HG02970 (cell line): ENCODE measurements at regions not wholly inside any gene's neighbourhood (a gene's known extent, or its start where the extent isn't known, plus 50 kb on each side); places are given as distances from the start of the nearest gene placed in this dataset.

ENCODE experiments used
- ATAC-seq: cut with Tn5 transposase; IDR thresholded peaks from one replicate; pipeline ENCODE4 v1.9.1; 2021; ENCODE audit warnings: mild to moderate bottlenecking, moderate library complexity, moderate number of reproducible peaks; ENCODE audit not compliant: unreplicated experiment, low FRiP score

DNA sequence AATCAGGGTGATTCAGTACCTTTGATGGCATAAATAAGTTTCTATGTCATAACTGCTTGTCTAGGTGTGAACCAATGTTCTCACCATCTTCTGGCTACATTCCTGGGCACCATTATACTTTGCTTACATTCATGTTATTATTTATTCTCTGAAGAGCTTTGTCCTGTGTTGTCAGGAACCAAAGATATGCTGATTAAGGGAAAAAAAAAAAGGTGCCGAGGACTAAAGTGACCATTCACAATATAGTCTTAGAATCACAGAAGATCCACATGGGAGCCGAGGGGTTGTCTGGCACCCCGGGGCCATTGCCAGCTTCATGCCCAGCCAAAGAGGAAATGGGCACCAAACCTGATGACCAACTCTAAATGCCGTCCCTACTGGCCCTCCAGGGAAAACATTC is 329.2 kb upstream of the NFE2L3 start:
- ATAC-seq = no peak

DNA sequence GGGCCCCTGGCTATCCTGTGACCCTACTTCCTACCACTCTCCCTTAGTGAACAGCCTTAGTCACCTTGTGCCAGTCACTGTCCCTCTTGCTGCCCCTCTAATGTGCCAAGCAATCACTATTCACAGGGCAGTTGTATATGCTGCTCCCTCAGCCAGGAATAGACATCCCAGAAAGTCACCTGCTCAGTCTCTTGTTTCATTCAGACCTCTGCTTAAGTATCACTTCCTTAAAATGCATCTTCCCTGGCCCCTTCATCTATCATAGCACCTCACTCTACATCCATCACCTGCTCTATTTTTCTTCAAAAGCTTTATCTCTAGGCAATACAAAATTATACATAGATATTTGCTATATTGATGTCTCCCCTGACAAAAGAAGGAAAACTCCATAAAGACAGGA is 328.4 kb upstream of the NFE2L3 start:
- no peak for ATAC-seq

DNA sequence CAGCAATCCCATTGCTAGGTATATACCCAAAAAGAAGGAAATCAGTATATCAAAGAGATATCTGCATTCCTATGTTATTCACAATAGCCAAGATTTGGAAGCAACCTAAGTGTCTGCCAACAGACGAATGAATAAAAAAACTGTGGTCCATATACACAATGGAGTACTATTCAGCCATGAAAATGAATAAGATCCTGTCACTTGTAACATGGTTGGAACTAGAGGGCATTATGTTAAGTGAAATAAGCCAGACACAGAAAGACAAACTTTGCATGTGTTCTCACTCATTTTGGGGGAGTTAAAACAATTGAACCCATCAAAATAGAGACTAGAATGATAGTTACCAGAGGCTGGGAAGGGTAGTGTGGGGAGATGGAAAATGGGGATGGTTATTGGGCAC is 323.5 kb upstream of the NFE2L3 start:
- ATAC-seq = no peak

DNA sequence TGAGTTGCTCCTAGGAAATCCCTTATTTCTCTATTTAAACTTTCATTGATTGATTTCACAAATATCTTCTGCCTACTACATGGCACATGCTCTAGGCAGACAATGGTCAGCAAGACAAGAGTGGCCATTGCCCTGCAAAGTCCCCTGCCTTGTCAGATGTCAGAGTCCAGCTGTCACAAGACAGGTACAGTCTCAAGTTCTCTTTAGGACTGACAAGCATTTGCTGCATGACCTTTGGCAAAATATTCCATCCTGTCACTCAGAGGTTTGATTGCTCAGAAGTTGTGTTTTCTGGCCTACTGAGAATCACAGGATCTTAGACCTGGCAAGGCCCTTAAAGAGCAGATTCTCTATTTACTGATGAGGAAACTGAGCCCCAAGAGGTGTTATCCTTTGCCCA is 322.3 kb upstream of the NFE2L3 start:
- no peak for ATAC-seq

DNA sequence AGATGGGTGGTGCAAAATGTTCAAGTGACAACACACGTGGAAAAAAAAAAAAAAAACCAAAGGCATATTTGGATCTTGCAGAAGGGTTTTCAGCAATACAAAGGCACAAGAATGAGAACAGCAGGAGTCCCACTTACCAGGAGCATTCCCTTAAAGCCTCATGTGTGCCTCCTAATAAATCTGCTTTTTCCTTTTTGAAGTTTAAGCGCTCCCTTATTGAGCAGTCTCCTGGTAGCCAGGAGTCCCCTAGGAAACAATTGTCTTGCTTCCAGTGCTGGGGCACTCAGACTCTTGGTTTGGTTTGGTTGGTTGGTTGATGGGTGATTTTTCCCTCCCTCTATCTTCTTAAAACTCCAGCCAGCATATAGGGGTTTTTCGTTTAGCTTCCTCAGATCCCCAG is 321.8 kb upstream of the NFE2L3 start:
- no peak for ATAC-seq

DNA sequence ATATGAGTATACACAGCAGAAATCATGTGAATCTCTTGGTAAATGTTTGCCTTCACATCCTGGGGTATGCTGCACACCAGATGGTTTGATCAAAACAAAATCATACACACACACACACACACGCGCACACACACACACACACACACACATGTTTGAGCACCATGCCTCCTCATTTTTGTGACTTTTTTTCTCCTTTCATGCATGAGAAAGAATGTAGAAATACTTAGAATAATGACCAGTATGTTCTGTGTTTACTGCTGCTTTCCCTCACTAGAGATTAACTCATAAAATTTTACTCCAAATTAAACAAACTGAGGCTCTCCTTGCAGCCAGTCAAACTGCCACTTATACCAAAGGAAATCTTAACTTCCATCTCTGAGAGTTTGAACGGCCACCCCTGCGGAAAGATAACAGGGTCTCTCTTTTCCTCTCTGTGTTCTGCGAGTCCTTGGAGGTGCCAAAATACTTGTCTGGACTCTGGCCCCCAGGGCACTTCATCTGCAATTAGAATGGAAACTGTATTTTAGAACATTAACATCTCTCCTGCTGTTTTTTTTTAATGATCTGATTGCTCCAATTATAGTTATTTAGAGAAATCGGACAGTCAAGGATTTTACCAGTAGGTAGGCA is 320.8 kb upstream of the NFE2L3 start:
- no peak for ATAC-seq

DNA sequence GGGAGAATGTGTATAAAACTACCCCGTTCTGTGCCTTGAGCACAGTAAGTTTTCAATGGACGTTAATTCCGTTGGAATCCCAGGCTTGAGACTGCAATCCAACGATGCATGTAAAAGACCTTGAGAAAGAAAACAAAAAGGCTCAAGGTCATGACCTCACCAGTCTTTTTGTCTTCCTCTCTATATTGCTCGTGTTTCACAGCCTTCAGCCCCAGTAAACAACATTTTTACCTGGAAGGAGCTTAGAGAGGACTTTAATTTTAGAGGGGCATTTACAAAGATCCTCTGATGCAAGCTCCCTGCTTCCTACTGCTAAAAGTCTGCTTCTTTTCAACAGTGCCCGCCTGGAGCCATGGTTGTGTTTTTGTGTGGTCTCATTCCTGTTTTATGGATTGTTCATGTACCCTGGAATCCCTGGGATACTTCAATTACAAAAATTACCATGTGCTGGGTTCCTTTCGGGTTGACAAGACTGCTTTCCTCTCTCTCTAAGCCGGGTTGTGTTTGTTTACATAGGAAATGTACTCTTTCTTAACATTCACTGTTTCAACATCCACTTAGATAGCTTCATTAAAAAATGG is 320.1 kb upstream of the NFE2L3 start:
- no peak for ATAC-seq

DNA sequence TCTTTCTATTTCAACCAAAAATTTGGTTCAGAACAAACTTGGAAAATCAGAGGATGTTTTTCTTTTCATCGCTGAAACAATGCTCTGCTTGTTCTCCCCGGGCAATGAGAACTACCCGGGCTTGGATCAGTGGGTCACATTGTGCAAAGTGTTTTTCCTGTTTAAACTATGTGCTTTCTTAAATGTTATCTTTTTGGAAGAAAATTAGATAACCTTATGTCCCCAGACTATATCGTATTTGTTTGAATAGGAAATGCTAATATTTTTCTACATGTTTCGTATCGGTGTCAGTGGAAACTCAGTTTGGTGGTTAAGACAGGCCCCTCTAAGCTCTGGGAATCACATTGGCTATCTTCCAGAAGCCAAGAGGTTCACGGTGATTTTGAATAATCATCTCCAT is 319.5 kb upstream of the NFE2L3 start:
- ATAC-seq = no peak

DNA sequence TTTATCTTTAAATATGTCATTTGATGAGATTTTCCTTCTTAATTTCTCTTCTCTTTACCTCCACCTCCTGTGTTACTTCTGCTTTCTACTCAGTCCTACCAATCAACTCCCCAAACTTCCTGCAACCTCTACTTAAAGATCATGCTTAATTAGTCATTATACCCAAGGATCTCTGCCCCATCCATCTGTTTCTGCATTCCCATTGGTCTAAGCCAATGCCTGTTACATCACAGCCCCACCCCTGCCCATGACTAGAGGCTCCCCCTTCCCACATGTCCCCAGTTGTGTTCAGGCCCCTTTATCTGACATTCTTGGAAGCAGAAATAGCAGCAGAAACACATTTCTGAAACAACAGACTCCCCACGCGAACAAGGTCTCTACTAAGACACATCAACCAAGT is 319.1 kb upstream of the NFE2L3 start:
- ATAC-seq = no peak

DNA sequence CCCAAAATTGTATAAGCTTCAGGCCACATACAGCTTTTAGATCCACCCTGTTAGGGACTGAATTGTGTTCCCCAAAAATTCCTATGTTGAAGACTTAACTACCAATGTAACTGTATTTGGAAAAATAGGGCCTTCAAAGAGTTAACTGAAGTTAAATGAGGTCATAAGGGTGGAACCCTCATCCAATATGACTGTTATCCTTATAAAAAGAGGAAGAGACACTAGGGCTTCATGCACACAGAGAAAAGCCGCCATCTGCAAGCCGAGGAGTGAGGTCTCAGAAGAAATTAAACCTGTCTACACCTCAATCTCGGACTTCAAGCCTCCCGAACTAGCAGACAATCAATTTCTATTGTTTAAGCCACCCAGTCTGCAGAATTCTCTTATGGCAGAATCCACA is 317.9 kb upstream of the NFE2L3 start:
- no peak for ATAC-seq

DNA sequence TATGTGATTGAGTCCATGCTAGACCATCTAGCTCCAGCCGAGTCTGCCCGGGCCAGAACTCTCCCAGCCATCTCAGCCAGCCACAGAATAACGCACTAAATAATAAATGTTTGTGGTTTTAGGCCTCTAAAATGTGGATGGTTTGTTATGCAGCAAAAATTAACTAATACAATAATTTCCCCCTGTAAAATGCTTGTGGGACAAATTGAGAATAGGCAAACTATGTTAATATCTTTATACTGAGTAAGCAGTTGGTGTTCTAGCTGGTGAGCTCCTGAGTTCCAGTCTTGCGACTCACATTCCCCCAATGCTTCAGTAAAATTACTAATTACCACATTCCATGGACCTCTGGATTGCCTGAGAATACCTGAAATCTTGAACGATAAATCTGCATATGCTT is 316.8 kb upstream of the NFE2L3 start:
- ATAC-seq = no peak

DNA sequence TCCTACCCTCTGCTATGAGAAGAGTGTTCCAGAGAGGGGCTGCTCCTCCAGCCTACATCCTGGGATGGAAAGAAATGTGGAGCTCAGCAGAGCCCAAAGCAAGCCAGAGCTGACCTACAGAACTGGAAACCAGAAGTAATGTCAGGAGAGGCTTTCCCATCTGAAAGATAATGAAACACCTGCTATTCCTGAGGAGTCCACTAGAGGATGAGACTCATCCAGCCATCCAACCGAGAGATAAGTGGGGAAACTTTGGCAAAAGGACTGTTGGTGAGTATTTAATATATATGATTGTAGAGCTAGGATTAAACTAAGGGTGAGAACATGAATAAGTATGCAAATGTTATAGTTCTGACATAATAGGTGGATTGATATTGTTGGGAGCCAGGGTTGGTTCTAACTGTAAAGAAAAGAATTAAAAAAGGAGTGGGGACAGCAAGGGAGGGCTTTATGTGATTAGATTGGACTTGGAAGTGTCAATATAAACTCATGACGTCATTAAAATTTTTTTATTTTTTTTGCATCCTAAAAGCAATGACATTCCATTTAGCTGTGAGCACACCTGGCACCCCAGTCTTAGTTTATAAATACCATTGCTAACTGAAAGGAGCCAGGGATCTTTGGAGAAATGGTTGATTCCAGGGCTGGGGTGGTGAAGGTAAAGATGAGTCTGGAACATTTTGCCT is 312.8 kb upstream of the NFE2L3 start:
- ATAC-seq = no peak

DNA sequence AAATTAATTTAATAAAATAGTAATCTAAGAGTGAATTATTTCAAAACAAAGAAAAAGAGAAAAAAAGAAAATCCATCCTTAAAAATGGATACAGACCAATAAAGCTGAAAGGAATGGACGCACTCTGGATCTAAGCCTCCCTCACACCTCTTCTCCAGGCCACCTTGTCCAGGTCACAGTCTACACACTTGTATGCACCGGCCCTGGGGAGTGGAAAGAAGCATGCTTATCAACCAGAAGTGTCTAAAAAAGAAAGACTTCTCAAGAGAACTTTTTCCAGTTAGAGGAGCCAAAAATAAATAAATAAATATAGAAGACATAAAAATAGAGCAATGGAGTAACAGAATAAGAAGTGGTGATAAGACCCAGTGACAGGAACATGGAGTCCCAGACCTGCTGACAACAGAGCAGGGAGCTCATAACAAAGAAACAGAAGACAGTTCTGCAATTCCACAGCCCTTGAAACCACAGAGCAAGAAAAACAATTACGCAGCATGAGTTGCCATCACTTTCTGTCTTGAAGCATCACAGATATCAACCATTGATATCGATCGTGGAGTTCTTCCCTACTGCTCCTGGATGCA is 311.7 kb upstream of the NFE2L3 start:
- no peak for ATAC-seq

DNA sequence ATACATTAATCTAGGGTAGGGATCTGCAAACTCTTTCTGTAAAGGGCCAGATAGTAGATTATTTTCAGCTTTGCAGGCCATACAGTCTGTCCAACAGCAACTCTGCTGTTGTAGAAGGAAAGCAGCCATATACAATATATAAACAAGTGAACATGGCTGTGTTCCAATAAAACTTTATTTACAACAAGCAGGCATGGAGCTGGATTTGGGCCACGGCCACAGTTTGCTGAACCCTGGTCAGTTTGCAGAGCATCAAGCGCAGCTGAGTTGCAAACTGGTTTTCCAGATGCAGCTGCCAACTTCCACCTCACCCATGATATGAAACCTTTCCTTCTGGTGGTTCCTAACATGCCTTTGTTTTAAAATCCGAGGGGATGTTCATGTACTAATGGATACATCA is 310.4 kb upstream of the NFE2L3 start:
- no peak for ATAC-seq

DNA sequence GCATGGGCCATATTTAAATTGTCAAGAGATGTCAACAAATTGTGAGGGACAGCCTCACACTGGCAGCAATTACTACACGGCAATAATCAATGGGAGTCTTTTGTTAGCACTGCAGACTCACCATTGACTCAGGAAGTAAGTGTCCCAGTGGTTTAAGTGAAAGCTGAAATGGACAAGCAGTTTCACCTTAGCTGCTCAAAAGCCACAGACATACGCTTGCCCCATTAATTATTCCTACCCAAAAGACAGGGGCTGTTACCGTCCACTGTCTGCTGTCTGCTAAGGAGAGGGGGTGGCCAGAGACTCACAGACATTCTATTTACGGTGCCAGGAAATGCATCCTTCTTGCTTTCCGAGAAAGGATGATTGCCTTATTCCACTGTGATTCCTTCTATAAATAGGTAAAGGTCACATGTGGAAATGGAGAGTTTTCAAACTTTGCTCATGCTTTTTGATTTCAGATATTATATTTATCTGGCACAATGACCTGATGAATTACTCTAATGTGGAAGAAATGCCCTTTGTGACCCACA is 309.7 kb upstream of the NFE2L3 start:
- no peak for ATAC-seq

DNA sequence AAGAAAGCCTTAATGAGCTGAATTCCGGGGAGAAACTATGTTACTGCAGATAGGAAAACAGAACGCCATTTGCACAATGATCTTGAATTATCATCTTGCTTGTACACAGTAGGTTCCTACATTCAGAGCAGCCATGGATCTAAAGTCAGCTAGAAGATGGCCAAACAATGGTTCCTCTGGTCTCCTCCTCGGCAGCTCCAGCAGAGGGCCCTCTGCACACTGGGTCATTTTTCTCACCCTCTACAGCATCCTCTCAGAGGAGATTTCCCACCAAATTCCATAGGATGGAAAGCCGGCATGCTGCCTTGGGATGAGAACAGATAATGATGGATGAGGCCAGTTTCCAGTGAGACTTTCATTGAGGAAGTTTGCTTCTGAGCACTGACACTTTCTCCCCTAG is 308.5 kb upstream of the NFE2L3 start:
- no peak for ATAC-seq

DNA sequence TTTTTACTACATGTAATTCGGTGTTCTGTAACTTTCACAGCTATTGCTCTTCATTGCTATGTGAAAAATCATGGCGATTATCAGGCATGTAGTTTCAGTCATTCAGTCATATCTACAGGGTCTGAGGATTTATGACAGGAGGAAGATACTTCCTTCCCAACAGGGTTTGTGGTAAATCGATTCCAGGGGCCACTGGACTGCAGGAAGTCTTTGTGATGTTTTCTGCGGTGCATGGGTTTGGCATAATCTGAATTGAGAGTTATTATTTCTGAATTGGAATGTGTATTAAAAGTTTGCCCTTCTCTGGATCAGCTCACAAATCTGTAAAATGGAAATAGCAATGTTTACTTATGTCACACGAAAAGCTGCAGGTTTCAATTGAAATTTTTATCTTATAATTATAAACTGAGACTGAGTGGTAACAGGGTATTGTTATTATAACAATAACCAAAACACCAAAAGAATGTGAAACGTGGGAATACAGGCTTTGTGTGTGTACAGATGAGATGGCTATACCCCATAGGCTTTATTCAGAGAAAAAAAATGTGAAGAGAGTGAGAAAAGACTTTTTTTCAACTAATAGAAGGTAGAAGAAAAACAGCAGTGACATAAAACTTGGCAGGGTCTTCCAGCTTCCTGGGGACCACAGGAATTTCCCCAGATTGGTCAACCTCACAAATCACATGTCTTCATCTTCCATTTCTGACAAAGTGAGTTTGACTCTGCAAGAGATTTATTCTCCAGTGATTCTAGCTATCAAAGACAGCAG is 307.7 kb upstream of the NFE2L3 start:
- no peak for ATAC-seq

DNA sequence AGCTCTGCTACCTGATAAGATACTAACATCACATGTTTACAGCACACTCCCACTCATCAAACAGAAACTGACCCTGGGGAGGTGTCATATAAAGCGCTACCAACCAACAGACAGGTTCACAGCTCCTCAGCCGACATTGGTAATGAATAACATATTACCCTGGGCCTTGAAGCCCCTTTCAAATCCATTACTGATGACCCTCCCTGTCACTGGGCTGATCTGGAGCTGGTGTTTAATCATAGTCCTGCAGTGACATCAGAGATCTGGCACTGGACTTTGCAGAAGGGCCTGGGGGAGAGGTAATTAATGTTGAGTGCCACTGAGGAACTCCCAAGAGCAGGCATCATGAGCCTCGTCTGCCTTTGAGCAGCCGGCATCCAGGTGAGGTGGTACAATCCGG is 306.5 kb upstream of the NFE2L3 start:
- ATAC-seq = no peak

DNA sequence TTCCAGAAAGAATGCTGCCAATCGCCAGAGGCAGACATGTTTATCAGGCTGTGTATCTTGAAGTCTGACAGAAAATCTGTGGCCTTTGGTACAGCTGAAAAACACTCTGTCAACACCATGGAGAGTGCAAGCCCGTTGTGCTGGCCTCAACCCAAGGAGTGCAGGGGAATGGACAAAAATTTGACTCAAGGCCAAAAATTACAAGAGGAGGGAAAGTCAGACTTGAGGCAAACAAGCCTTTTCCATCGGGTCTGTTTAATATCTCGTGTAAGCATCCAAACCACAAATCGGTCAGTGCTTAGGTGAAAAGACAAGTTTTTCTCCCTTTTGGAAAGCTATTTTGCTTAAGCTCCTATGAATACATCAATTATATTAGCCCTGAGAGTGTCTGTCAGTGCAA is 305.3 kb upstream of the NFE2L3 start:
- no peak for ATAC-seq

DNA sequence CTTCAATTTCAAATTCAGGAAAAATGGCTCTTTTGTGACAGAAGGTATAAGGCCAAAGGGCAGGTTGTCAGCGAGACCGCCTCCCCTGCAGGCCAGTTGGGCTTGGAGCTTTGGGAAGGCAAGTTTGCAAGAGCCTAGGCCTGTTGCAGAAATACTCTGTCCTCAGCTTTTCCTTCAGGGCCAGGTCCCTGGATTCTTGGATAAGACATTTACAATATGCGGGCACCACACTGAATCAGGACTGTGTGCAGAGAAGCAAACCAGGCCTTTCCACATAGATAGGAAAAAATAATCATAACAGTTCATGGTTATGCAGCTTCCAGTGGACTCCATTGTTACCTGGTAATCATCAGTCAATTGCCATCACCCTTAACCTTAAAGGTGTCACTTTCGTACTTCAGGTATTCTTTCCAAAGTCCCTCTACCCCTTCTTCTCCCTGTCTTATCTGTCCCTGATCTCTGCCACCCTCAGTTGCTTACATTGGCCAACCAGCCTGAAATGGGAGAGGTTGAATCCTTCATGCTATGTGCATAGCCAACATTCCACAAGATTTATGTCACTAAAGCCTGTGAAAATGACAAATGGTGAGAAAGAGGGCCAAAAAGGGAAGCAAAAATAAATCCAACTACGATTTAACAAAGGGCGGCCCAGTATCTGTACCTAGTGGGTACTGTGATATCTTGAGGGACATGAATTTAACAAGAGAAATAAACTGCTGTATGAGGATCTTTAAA is 304.5 kb upstream of the NFE2L3 start:
- ATAC-seq = no peak
